ENCODE measurements at regions not wholly inside any gene's neighbourhood (a gene's known extent, or its start where the extent isn't known, plus 50 kb on each side); places are given as distances from the start of the nearest gene placed in this dataset.

GRCh38 chr1:4052657-4053056, 152.6 kb upstream of the C1orf174 start:
- FAIRE-seq (no peak), DNase-seq (ENCODE audit: low read depth) (no peak)
- H3K36me3 ChIP-seq (ENCODE audit: control insufficient read depth, insufficient read depth, low read length) = no peaks in the 10 kb centered on the region
- H3K27me3 ChIP-seq (ENCODE audit: control insufficient read depth, insufficient read depth, low read length) = no peaks in the 10 kb centered on the region
- TF ChIP-seq CTCF (IDR thresholded peaks at IDR 0.05; ENCODE audit: insufficient read depth, low read length, severe bottlenecking) = no peak
- H3K4me3 ChIP-seq (ENCODE audit: low read depth, low read length) = no peak overlapping the region

GRCh38 chr1:4053160-4053748, 153.2 kb upstream of the C1orf174 start:
- Histone ChIP-seq H3K4me3 (ENCODE audit: low read depth, low read length) (no peak overlapping the region), H3K27me3 (ENCODE audit: control insufficient read depth, insufficient read depth, low read length) (no peaks in the 10 kb centered on the region), H3K36me3 (ENCODE audit: control insufficient read depth, insufficient read depth, low read length) (no peaks in the 10 kb centered on the region)
- no peak for DNase-seq (ENCODE audit: low read depth)
- no peak for TF ChIP-seq CTCF (IDR thresholded peaks at IDR 0.05; ENCODE audit: insufficient read depth, low read length, severe bottlenecking)
- no peak for FAIRE-seq

- no peak for TF ChIP-seq CTCF (IDR thresholded peaks at IDR 0.05; ENCODE audit: insufficient read depth, low read length, severe bottlenecking)
- DNase-seq (ENCODE audit: low read depth) = no peak
- H3K27me3 ChIP-seq (ENCODE audit: control insufficient read depth, insufficient read depth, low read length) = no peaks in the 10 kb centered on the region
- no peak overlapping the region for H3K4me3 ChIP-seq (ENCODE audit: low read depth, low read length)
- FAIRE-seq = no peak
- no peaks in the 10 kb centered on the region for H3K36me3 ChIP-seq (ENCODE audit: control insufficient read depth, insufficient read depth, low read length)
These were observed 153.7 kb upstream of the C1orf174 start for GRCh38 chr1:4053774-4054173.

DNA sequence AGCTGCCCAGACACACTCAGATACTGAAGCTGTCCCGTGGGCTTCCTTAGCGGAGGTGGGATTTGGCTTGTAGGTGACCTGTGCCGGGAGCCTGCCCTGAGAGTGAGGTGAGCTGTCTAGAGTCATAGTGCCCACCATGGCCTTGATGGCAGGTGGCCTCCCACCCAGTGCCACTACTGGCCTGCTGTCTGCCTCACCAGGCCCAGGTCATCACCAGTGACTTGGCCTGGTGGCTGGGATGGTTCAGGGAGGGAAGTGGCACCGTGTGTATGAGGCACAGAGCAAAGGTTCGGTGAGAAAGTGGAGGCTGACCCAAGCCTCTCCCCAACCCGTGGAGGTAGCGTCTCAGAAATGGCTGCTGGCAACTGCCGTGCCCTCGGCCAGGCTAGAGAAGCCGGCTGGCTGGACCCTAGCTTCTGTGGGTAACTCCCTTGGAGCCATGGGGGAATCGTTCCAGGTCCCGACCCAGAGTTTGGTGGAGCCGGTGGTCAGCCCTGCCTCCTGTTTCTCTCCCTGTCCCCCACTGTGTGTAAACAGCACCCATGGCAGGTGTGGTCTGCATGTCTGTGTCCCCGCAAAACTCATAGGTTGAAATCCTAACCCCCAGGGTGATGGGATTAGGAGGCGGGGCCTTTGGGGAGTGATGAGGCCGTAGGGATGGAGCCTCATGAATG, 155.4 kb upstream of the C1orf174 start:
- TF ChIP-seq CTCF (IDR thresholded peaks at IDR 0.05; ENCODE audit: insufficient read depth, low read length, severe bottlenecking) = no peak
- Histone ChIP-seq H3K4me3 (ENCODE audit: low read depth, low read length) (no peak overlapping the region), H3K36me3 (ENCODE audit: control insufficient read depth, insufficient read depth, low read length) (no peaks in the 10 kb centered on the region), H3K27me3 (ENCODE audit: control insufficient read depth, insufficient read depth, low read length) (no peaks in the 10 kb centered on the region)
- FAIRE-seq = no peak
- DNase-seq (ENCODE audit: low read depth) = no peak

DNA sequence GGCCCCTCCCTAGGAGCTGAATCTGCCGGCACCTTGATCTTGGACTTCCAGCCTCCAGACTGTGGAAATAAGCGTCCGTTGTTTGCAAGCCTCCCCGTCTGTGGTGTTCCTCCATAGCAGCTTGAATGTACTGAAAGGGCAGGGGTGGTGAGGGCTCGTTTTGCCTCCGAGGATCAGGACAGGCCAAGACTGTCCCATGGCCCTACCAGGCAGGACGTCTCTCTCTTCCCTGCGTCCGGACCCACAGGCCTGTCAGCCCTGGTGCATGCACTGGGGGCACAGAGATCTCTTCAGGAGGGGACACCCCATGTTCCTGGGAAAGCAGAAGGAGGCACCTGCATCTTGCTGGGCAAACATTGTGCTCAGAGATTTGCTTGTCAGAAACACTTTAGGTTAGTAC, 156.3 kb upstream of the C1orf174 start:
- TF ChIP-seq CTCF (IDR thresholded peaks at IDR 0.05; ENCODE audit: insufficient read depth, low read length, severe bottlenecking) = no peak
- no peak overlapping the region for H3K4me3 ChIP-seq (ENCODE audit: low read depth, low read length)
- no peaks in the 10 kb centered on the region for H3K27me3 ChIP-seq (ENCODE audit: control insufficient read depth, insufficient read depth, low read length)
- DNase-seq (ENCODE audit: low read depth) = no peak
- H3K36me3 ChIP-seq (ENCODE audit: control insufficient read depth, insufficient read depth, low read length) = no peaks in the 10 kb centered on the region
- no peak for FAIRE-seq

DNA sequence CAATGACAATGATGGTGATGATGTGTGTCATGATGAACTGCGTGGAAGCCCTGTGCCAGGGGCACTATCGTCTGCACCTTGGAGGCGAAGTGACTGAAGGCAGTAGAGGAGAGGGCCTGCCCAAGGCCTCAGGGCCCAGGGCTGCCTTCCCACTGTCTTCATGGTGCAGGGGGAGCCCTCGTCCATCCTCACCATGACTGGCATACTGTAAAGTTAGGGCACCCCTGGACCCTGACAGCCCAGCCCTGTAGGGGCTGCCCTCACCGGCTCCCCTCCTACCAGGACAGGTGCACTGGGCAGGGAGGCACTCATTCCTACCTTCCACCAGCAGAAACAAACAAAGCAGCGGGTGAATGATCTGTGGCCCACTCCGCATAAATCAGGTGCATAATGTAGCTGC, 156.9 kb upstream of the C1orf174 start:
- no peak for DNase-seq (ENCODE audit: low read depth)
- Histone ChIP-seq H3K4me3 (ENCODE audit: low read depth, low read length) (no peak overlapping the region), H3K27me3 (ENCODE audit: control insufficient read depth, insufficient read depth, low read length) (no peaks in the 10 kb centered on the region), H3K36me3 (ENCODE audit: control insufficient read depth, insufficient read depth, low read length) (no peaks in the 10 kb centered on the region)
- no peak for FAIRE-seq
- TF ChIP-seq CTCF (IDR thresholded peaks at IDR 0.05; ENCODE audit: insufficient read depth, low read length, severe bottlenecking) = no peak
